Epithelial cell of prostate (primary cell): ENCODE measurements at regions not wholly inside any gene's neighbourhood (a gene's known extent, or its start where the extent isn't known, plus 50 kb on each side); places are given as distances from the start of the nearest gene placed in this dataset.
"Not testable (repeated sequence)": the region's sequence is repeated elsewhere in the genome, so short reads cannot be mapped to it uniquely, and the experiment has no call there.

ENCODE experiments used
- DNase-seq: peaks from one replicate; pipeline ENCODE4 v3.0.0-alpha.2; 2011; ENCODE audit warnings: low read depth, low spot score
- H3K27ac ChIP-seq: fragments of 450-650 bp; 2 replicates; pipeline ENCODE4 v1.5.1; 2017; ENCODE audit warnings: mild to moderate bottlenecking

DNA sequence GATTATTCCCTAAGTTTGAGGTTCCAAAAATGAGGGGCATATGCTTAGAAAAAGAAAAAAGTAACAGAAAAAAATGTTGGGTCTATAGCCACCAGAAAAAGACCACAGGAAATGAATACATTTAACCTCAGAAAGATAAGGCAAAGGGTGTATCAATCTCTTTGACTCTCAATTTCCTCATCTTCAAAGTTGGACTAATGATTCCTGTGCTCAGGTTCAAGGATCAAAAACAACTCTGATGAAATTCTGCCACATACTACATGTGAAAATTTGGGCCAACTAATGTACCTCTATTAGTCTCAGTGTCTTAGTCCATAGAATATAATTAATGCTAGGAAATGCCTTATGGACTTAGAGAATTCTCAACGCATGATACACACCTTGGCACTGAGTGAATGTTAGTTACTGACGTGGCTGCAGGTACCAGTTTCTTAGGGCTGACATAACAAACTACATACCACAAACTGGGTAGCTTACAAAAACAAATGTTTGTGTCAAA, 257.7 kb downstream of the ANKRD50 start:
- H3K27ac ChIP-seq = no peak overlapping the region
- no peak for DNase-seq

DNA sequence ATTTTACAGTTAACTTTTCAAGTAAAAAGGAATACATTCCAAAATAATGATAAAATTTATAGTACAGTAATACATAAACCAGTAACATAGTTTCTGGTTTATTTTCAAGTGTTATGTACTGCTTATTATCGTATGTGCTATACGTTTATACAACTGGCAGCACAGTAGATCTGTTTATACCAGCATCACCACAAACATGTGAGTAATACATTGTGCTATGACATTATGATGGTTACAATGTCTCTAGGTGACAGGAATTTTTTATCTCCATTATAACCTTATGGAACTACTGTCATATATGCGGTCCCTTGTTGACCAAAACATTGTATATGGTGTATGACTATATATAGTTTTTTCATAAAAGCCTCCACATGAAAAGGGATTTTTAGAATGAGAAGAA, 256.9 kb downstream of the ANKRD50 start:
- DNase-seq = no peak
- no peak overlapping the region for H3K27ac ChIP-seq

DNA sequence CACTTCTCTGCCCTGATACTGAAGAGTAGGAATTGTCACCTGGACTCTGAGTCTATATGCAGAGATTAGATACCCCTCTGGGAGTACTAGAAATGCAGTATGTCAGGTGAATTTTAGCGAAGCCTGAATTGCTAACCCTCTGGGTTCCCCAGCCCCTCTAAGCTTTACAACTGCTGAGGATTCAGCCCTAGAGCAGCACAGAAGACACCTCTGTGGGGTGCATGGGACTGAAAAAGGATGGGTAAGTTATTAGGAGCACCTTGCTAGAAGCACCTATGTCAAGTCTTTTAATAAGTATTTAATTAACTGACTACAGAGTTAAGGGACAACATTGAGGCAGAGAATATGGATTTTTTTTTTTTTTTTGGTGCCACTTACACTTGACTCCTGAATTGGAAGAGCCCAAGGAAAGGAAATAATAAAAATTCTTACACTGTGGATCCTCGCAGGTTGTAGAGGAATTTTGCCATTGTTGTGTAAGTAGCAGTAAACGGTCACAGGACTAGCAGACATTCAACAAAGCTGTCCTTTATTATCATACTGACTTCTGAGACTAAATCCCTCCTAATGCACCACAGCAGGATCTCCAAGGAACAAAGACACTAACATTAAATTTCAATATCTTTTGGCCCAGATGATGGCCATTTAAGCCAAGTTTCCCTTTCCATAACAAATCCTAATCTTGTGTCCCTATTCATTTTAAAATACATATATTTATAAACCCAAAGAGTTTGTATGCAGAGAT, 253.2 kb downstream of the ANKRD50 start:
- H3K27ac ChIP-seq = no peak overlapping the region
- DNase-seq = no peak

DNA sequence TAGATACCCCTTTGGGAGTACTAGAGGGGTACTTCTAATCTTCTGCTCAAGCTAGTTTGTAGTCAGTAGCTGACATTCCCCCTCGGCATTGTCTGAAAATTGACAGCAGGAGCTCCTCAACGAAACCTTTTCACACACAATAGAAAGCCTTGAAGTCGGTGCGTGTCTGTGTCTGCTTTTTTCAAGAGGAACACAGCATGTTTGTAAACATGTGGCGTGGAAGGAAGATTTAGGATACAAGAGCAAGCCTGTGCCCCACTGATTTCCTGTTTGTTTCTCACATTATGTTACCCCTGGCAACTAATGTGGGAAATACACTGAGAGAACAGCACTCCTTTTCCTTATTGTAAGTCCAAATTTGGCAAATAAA, 252.6 kb downstream of the ANKRD50 start:
- no peak overlapping the region for H3K27ac ChIP-seq
- DNase-seq = no peak

DNA sequence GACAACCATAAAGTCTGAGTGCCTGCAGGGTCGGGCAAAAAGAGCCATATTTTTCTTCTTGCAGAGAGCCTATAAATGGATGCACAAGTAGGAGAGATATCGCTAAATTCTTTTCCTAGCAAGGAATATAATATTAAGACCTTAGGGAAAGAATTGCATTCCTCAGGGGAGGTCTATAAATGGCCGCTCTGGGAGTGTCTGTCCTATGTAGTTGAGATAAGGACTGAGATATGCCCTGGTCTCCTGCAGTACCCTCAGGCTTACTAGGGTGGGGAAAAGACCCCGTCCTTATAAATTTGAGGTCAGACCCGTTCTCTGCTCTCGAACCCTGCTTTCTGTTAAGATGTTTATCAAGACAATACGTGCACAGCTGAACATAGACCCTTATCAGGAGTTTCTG, 250.9 kb downstream of the ANKRD50 start:
- DNase-seq, H3K27ac ChIP-seq: not testable (repeated sequence)

DNA sequence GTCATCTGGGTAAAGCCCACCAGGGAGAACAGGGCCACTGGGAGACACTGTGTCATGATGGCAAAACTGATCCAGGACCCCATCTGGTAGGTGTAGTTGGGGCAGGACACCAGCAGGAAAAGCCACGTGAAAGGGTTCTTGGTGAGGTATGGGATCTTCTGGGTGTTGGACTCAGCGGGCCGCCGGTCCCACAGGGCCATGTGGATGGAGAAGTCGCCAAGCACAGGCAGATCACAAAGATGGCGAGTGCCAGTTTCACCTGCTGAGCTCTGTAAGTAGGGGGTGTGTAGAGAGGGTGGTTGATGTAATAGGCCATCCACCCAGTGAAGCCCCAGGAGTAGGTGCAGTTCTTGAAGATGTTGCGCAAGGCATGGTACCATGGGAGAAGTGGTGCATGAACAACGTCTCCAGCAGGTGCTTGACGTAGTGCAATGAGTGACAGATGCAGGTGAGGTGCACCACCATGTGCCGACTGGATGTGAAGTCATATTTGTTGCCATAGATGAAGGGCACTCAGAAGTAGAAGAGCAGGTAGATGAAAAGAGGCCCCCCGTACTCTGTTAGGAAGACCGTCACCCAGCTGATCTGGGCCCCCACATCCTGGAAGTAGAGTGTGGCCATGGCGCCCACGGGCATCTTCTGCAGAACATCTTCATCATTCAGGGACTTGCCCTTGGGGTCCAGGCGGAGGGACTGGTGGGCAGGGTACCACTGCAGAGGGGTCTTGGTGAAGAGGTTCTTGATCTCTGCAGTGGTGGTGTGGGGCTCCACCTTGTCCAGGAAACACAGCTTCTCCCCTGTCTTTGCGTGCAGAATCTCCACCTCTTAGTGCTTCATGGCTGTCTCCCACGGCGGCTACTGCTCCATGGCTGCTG, 249.3 kb downstream of the ANKRD50 start:
- H3K27ac ChIP-seq = no peak overlapping the region
- no peak for DNase-seq

DNA sequence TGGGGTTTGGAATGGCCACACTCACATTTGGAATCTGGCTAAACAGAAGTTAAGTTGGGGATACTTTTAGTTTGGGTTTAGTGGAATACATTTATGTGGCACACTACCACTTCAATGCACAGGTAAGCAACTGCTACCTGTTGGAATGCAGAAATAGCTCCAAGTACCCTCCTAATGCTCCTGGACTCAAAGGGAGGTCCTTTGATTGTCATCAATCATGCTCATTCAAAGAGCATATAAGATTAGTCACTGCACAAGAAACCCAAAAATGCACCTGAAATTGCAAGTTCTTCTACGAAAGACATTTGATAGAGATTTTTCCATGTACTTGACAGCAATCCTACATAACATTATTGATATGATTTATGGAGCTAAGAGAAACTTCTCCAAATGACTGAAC, 247.7 kb downstream of the ANKRD50 start:
- H3K27ac ChIP-seq = no peak overlapping the region
- no peak for DNase-seq

DNA sequence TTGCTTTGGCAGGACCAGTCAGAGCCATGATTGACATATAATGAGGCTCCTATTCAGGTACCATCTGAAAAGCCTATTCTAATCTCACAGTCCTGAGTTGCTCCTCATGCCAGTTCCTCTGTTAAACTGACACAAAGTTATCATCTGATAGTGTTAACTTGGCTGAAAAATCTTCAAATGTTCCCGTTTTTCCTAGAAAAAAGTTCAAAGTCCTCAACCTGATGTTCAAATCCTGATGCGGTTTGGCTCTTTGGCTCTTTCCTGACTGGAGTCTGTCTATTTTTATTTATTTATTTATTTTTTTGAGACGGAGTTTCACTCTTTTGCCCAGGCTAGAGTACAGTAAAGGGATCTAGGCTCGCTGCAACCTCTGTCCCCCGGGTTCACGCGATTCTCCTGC, 244.2 kb downstream of the ANKRD50 start:
- DNase-seq = no peak
- no peak overlapping the region for H3K27ac ChIP-seq

DNA sequence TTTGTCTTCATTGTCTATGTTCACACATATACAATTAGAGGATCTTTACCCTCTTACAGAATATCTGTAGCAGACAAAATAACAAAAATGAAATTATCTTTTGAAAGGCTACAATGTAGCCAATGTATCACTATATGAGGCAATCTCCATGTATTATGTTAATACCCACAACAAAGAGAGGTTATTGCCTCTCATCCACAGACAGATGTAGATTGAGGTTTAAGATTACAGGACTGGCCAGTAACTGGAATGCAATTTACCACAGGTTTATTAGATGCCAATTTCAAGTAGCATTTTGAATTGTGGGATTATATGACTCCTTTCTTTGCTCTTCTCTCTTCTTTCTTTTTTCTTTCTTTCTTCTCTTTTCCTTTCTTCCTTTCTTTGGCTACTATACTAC, 242.6 kb downstream of the ANKRD50 start:
- H3K27ac ChIP-seq = no peak overlapping the region
- no peak for DNase-seq

DNA sequence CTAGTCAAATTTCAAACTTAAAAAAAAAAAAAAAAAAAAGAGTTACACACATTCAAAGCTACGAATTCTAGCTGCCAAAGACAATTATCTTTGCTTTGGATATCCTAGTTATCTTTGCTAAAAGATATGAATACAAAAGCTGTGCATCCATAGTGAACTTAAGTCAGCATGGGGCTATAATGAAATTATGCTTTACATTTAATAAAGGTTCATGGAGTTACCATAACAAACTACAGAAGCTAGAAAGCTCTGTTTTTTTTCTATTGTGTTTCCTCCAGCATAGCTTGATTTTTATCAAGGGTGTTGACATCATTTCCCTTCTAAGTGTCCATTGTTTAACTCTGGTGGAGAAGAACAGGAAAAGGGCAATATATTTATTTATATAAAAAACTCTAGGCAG, 234.1 kb downstream of the ANKRD50 start:
- no peak overlapping the region for H3K27ac ChIP-seq
- DNase-seq = no peak

DNA sequence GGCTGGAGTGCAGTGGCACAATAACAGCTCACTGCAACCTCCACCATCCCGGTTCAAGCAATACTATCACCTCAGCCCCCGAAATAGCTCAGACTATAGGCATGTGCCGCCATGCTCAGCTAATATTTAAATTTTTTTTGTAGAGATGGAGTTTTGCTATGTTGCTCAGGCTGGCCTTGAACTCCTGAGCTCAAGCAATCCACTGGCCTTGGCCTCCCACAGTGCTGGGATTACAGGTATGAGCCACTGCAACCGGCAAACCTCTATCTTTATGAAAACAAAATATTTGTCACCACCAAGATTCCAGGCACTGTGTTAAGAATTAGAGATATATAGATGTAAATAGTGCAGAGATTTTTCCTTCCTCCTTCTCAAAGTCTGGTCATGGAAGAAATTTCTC, 232.5 kb downstream of the ANKRD50 start:
- no peak overlapping the region for H3K27ac ChIP-seq
- DNase-seq = no peak

DNA sequence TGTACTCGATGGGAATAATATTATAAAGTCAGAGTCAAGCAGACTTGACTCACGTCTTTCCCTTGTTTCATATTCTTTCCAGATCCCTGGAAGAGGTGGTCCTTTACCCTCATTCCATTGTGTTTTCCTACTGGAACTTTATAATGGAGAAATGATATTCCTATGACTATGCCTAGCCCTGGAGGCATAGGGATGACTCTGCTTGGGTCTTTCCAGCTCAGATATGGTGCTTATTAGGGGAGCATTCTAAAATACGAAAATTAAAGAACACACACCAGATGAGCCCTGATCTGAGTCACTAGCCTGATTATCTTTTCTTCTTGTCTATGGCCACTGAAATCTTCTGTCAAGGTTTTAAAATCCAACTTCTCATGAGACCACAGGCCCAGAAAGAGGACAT, 231.4 kb downstream of the ANKRD50 start:
- H3K27ac ChIP-seq = no peak overlapping the region
- DNase-seq = no peak

DNA sequence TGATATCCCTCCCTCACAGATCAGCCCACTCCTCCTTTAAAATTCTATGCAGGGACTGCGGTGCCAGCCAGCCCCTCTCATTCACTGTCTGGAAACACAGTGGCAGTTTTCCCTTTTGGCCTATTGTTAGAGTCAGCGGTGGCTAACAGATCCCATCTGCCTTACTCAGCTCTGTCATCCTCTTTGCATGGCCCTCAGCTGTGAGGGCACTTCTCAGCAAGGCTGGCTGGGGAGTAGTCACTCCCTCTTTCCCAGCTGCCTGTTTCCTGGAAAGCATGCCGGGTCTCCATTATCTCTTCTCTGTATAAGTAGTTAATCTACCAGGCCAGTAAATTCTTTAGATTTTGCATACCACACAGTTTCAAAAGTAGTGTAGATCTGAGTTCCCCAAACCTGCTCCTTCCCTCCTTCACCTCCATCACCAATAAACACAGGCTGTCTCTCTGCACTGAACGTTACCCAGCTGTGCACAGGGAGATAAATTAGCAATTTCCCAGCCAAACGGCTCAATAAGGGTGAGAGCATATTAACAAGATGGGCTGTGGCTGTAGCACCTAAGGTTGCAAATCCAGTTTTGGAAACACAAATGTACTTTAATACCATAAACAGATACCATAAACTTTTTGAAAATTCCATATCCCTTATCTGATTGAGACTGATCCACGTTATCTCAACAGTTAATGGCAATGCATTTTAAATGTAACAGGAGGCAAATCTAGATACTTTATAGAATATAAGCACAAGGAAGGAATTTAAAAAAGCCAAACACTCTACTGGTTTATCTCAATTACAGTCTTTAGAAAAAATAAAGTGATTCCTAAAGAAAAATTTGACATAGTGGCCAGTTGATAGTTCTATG, 229.3 kb downstream of the ANKRD50 start:
- no peak for DNase-seq
- H3K27ac ChIP-seq = no peak overlapping the region

DNA sequence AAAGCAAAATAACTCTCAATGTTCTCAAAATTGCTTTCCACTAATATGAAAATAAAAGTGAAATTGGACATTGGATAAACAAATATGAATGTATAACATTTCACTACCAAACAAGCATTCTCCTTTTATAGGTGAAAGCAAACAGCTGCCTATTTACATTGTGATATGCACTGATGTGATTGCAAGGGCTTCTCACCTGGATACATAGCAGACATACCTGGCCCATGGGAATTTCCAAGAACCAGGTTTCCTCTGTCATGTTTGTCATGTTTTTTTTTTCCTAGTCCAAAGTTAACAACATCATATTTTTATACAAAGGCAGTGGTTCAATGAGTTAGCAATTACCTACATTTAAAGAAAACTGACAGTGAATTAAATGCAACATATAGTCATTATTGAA, 228.5 kb downstream of the ANKRD50 start:
- no peak for DNase-seq
- H3K27ac ChIP-seq = no peak overlapping the region

DNA sequence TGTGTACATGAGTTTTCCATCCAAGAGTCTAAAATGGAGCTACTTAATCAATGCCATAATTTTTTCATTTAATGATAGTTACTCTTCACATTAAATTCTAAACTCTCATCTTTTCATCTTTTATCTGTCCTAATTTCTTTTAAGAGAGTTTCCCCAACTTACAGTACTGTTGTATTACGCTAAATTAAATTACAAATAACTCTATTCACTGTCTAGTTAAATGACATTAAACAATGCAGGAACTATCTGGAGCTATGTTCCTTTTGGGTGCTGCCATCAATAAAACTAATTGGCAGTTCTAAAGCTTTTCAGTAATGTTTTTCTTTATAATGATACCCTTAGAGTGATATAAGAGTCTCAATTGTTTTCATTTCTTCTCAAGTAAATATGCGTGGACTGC, 227.6 kb downstream of the ANKRD50 start:
- no peak for DNase-seq
- H3K27ac ChIP-seq = no peak overlapping the region

DNA sequence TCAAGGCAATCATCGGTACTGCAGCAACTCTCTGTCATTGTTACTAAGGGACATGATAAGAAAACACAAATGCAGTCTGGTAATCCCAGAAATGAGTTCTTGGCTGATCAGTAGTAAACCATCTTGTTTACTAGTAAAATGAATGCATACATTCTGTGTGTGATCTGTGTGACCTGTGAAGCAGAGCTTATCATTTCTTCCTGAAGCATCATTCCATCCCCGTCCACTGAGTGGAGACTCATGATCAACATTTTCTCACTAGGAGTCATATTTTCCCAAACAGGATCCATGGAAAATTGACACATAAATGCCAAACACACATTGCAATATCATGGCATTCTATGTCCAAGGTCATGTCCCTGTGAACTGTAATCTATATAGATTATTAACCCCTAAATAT, 226.1 kb downstream of the ANKRD50 start:
- H3K27ac ChIP-seq = no peak overlapping the region
- no peak for DNase-seq

DNA sequence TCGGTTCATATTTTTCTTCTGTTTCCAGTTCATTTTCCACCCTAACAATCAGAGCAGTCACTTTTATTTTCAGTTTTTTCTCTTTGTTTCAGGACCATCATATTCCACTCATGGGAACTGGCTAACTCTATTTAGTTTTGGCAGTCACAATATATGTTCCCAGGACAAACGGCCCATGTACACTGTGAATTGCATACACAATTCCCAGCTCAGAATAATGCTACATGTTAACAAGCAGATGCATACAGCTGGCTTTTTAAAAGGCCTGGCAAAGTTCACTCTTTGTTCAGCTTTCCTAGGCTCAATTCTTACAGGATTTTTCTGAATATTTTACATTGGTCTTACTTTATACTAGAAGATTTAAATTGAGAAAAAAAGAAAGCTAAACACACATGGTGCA, 224.9 kb downstream of the ANKRD50 start:
- no peak overlapping the region for H3K27ac ChIP-seq
- no peak for DNase-seq

DNA sequence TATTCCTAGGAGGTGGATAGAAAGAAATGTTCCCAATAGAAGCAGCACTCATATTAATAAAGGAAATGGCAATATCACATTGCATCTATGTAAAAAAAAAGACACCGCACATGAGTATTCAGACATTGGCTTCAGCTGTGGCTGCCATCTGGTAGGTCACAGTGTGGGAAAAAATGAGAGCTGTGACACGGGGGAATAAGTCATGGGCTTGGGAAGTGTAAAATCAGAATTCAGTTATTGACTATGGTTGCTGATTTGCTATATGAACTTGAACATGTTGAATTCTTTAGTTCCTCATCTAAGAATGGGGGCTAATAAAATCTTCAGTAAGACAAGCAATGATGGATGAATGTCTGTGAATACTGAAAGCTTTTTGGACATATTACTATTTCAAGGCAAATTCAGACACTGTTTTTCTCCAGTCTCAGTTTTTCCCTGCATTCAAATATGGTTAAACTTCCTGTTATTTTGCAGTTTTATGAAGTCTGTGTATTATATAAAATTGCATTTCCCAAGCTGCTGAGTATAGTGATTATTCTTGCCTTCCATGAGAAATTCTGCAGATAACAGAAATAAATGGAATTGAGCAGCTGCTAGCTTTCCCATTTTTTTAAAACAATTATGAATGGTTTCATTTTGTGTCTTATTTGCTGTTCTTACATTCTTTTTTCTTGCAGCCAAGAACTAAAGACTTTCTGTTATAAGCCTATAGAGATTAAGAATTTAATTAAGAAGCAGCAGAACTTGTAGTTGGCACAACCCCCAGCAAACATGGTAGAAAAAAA, 221.0 kb downstream of the ANKRD50 start:
- H3K27ac ChIP-seq = no peak overlapping the region
- DNase-seq = no peak

DNA sequence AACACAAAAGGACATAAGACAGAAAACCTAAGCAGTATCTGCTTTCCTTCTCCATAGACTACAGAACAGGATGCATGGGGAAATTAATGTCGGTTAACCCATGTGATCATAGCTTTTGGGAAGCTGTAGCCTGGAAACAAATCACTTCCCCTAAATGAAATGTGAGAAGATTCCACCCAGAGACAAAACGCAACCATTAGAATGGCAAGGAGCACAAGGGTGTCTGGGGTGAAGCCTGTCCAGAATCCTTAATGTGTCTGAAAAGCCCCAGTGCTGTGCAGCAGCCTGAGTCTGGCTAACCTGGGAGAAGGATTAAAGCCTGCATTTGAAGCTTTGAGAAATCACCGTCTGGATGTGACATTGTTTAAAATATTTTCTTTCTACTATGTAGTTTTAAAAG, 213.3 kb downstream of the ANKRD50 start:
- H3K27ac ChIP-seq = no peak overlapping the region
- DNase-seq = no peak

DNA sequence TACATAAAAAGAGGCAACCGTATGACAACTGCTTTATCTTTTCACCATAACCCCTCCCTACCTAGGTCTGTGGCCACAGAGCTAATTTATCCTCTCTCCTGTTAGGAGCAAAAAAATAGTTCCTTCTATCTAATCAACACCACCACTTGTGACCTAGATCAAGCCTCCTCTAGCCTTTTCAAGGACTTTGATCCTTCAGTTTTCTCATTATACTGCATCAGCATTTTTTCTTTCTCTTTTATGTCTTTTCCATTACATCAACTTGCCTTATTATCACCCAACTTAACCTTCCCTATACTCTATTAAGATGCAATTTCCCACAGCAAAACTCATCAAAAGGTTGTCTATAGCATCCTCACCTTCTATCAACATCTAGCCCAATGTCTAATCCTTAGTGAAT, 211.0 kb downstream of the ANKRD50 start:
- no peak for DNase-seq
- H3K27ac ChIP-seq = no peak overlapping the region
